ENCODE measurements at regions not wholly inside any gene's neighbourhood (a gene's known extent, or its start where the extent isn't known, plus 50 kb on each side); places are given as distances from the start of the nearest gene placed in this dataset.

GRCh38 chr15:70503073-70503745, 260.1 kb downstream of the UACA start:
- Mint-ChIP-seq H3K36me3 (peaks cover 2% of the 10 kb centered on the region), H3K27ac (no peak overlapping the region), H3K27me3 (ENCODE audit: insufficient read depth, low read depth) (peaks cover 10% of the 10 kb centered on the region), H3K9me3 (peaks cover 5% of the 10 kb centered on the region), H3K4me3 (no peak overlapping the region), H3K4me1 (peaks cover 45% of the 10 kb centered on the region)
- no peak overlapping the region for H3K27ac ChIP-seq
- H3K4me2 ChIP-seq = no peak overlapping the region
- no peaks in the 10 kb centered on the region for H3K79me2 ChIP-seq (ENCODE audit: low read depth)
- no peak overlapping the region for H3K9ac ChIP-seq
- H3K4me1 ChIP-seq = peaks cover 13% of the 10 kb centered on the region
- no peaks in the 10 kb centered on the region for H3K36me3 ChIP-seq
- no peak overlapping the region for H3K4me3 ChIP-seq
- no peak for DNase-seq (ENCODE audit: low spot score)
- H4K20me1 ChIP-seq (ENCODE audit: low read depth) = no peaks in the 10 kb centered on the region
- no peaks in the 10 kb centered on the region for H3K9me3 ChIP-seq (ENCODE audit: low read depth)
- H3F3A ChIP-seq (ENCODE audit: low read depth) = no peaks in the 10 kb centered on the region
- no peak for TF ChIP-seq CTCF (IDR thresholded peaks at IDR 0.05)
- TF ChIP-seq EZH2 (IDR thresholded peaks at IDR 0.05) = no peak
- no peak for TF ChIP-seq EZH2phosphoT487 (IDR thresholded peaks at IDR 0.05)
- H2AFZ ChIP-seq (replicated peaks) = no peak overlapping the region
- no peaks in the 10 kb centered on the region for H3K27me3 ChIP-seq

GRCh38 chr15:70502529-70502928, 260.8 kb downstream of the UACA start:
- H3K27ac Mint-ChIP-seq = no peak overlapping the region
- peaks cover 10% of the 10 kb centered on the region for H3K27me3 Mint-ChIP-seq (ENCODE audit: insufficient read depth, low read depth)
- H2AFZ ChIP-seq (replicated peaks) = no peak overlapping the region
- peaks cover 5% of the 10 kb centered on the region for H3K9me3 Mint-ChIP-seq
- no peak for DNase-seq (ENCODE audit: low spot score)
- H3K4me2 ChIP-seq = no peak overlapping the region
- peaks cover 46% of the 10 kb centered on the region for H3K4me1 Mint-ChIP-seq
- no peak overlapping the region for H3K27ac ChIP-seq
- no peaks in the 10 kb centered on the region for H3F3A ChIP-seq (ENCODE audit: low read depth)
- no peaks in the 10 kb centered on the region for H3K79me2 ChIP-seq (ENCODE audit: low read depth)
- H3K9ac ChIP-seq = no peak overlapping the region
- H3K27me3 ChIP-seq = no peaks in the 10 kb centered on the region
- H3K36me3 Mint-ChIP-seq = peaks cover 2% of the 10 kb centered on the region
- no peaks in the 10 kb centered on the region for H3K36me3 ChIP-seq
- H3K4me3 ChIP-seq = no peak overlapping the region
- H3K9me3 ChIP-seq (ENCODE audit: low read depth) = no peaks in the 10 kb centered on the region
- H3K4me1 ChIP-seq = peaks cover 13% of the 10 kb centered on the region
- no peaks in the 10 kb centered on the region for H4K20me1 ChIP-seq (ENCODE audit: low read depth)
- no peak for TF ChIP-seq EZH2 (IDR thresholded peaks at IDR 0.05)
- TF ChIP-seq EZH2phosphoT487 (IDR thresholded peaks at IDR 0.05) = no peak
- no peak for TF ChIP-seq CTCF (IDR thresholded peaks at IDR 0.05)
- H3K4me3 Mint-ChIP-seq = no peak overlapping the region

GRCh38 chr15:70501849-70502248, 261.5 kb downstream of the UACA start:
- peaks cover 47% of the 10 kb centered on the region for H3K4me1 Mint-ChIP-seq
- no peak overlapping the region for H3K27ac Mint-ChIP-seq
- no peak for DNase-seq (ENCODE audit: low spot score)
- Histone ChIP-seq H3K9ac (no peak overlapping the region), H3K4me3 (no peak overlapping the region), H2AFZ (replicated peaks) (no peak overlapping the region), H4K20me1 (ENCODE audit: low read depth) (no peaks in the 10 kb centered on the region), H3K36me3 (no peaks in the 10 kb centered on the region), H3K9me3 (ENCODE audit: low read depth) (no peaks in the 10 kb centered on the region), H3F3A (ENCODE audit: low read depth) (no peaks in the 10 kb centered on the region), H3K4me2 (no peak overlapping the region), H3K79me2 (ENCODE audit: low read depth) (no peaks in the 10 kb centered on the region), H3K4me1 (peaks cover 13% of the 10 kb centered on the region), H3K27ac (no peak overlapping the region), H3K27me3 (no peaks in the 10 kb centered on the region)
- H3K9me3 Mint-ChIP-seq = peaks cover 3% of the 10 kb centered on the region
- H3K27me3 Mint-ChIP-seq (ENCODE audit: insufficient read depth, low read depth) = peaks cover 10% of the 10 kb centered on the region
- no peak for TF ChIP-seq EZH2phosphoT487 (IDR thresholded peaks at IDR 0.05)
- TF ChIP-seq EZH2 (IDR thresholded peaks at IDR 0.05) = no peak
- TF ChIP-seq CTCF (IDR thresholded peaks at IDR 0.05) = no peak
- no peaks in the 10 kb centered on the region for H3K36me3 Mint-ChIP-seq
- no peak overlapping the region for H3K4me3 Mint-ChIP-seq
